ENCODE measurements at regions not wholly inside any gene's neighbourhood (a gene's known extent, or its start where the extent isn't known, plus 50 kb on each side); places are given as distances from the start of the nearest gene placed in this dataset.
A peak's percentile ranks its signal among the peaks of the same experiment; 100 is the strongest.

DNA sequence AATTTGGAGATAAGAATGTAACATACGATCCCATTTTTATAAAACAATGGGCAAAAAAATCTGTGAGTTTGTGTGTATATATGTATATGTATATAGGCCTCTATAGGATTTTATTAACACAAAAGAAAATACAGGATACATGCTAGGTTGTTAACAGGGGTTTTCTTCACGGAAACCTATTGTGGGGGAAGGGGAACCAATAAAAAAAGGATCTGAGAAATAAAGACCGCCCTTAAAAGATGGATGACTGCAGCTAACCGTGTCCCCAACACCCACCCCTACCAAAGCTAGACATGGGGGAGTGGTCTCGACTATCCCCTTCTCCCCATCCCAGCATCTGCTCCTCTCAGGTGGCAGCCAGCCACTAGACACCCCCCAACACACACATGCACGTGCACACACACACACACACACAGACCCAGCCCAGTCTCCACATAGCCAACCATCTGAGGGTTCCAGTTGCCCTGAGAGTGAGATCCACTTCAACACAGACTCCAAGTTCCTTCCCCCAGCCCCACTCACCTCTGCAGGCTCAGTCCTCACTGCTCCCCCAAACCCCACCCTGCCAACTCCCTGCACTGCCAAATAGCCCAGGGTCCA, 132.9 kb downstream of the TPRA1 start:
- ATAC-seq, result no peak

DNA sequence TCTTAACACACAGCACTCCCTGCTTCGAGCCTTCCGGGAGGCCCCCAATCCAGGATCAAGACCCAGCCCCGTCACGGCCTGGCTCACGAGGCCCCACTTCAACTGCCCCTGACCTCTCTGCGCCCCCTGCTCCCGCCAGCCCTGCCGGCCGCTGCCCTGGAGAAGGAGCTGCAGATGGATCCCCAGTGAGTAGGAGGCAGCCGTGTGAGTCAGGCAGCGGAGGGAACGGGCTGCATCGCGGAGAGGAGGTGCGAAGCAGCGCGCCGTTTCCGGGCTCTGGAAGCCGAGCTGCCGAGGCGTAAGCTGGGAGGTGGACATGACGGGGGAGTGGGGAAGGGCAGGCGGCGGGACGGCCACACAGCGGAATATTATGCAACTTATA, 133.4 kb downstream of the TPRA1 start:
- peak; percentile 43 for ATAC-seq

GRCh38 chr3:127456471-127457093, 134.0 kb downstream of the TPRA1 start:
- peak; percentile 65 for ATAC-seq

GRCh38 chr3:127455541-127456450, 134.7 kb downstream of the TPRA1 start:
- peak; percentile 85 for ATAC-seq

GRCh38 chr3:127454968-127455367, 135.6 kb downstream of the TPRA1 start:
- ATAC-seq, result no peak

- no peak for ATAC-seq
Measured at GRCh38 chr3:127454051-127454450, 136.5 kb downstream of the TPRA1 start.

DNA sequence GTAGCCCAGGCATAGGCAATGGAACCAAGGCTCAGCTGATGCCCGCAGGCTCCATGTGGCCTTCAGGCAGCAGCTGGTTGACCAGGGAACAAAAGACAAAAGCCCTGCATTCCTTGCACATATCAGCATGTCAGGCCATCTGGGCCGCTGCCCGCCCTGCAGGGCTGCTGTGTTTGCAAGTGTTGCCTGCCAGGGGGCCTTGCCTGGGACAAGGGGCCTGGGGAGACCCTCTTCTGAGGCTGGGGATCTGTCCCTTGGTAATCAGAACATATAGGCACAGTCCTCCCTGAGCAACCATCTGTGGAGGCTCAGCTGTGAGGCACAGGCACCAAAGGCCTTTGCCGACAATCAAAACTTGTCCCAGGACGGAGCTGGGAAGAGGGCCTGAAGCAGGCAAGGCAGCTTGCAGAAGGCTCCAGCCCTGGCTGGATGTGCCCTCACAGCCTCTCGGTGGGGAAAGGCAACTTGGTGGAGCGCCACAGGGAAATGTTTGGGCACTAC, 138.2 kb downstream of the TPRA1 start:
- ATAC-seq, result no peak

GRCh38 chr3:127451321-127451720, 139.2 kb downstream of the TPRA1 start:
- no peak for ATAC-seq

DNA sequence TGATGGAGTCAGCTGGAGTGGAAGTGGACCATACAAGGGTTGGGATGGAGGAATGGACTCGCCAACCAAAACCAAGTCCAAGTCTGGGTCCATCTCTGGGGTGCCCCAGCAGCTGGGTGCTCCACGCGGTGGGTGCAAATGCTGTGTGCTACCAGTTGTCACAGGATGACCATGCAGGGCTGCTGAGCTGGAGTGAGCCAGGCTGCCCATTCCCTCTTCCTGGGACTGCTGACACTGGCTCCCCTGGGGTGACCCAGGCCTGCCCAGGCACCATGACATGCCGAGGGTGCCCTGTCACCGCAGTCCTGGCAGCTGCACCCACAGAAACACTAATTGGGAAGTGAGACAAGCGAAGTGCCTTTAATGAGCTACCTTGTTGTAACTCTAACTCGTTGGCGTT, 140.2 kb downstream of the TPRA1 start:
- ATAC-seq, result no peak

DNA sequence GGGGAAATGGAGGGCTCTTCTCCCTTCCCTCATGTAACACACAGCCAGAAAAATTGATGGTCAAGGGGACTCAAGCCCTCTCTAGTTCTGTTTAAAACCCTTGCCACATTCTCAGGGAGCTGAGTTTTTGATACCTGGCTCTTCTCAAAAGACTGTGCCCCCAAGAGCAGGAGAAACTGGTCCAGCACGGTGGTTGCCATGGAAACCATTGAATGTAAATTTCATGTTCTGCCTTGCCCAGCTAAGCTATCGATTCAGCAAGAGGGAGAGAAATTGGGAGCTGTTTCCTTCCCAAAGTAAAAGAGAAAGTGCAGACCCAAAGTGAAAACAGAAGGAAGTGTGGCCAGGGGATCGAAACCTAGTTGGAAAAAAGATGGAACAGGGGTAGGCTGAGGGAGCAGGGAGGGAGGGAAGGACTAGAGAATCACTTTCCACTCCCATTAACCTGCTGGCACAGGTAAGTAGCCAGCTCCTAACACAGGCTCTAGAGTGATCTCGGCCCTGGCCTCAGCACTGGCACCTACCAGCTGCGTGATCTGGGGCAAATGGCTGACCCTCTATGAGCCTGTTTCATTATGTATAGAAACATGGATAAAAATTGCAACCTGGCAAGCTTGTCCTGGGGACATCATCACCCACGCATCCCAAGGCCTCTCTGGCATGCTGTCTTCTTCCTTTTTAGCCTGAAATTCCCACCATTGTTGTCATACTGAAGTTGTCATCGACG, 140.9 kb downstream of the TPRA1 start:
- ATAC-seq, result no peak

DNA sequence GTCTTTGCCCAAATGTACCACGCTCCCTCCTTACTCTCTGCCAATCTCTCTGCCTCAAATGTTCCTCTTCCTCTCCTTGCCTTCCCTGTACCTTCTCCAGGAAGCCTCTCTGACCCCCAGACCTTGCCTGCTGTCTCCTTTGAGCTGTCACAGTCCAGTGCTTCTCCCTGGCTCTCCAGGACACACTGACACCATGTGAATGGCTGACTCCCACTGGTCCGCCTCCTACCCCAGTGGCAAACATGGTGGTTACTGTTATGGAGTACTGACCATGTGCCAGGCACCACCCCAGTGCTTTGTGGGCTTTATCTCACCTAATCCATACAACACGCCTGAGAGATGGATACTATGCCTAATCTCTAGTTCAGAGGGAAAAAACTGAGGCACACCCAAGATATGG, 141.9 kb downstream of the TPRA1 start:
- ATAC-seq, result no peak

DNA sequence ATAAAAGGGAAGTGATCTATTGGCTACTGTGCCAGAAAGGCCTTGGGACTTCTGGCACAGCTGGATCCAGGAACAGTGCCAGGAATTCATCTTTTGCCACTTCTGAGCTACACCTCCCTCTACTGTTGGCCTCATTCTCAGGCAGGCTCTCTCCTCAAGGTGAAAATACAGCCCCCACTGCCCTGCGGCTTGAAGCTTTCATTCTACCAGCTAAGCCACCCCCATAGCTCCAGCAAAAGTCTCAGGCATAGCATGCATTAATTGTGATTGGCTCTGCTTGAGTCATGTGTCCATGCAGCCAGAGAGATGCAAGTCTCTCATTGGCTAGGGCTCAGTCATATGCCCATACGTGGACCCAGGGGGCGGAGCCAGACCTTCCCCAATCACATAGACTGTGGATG, 142.4 kb downstream of the TPRA1 start:
- ATAC-seq, result no peak

- ATAC-seq, result no peak
Measured at GRCh38 chr3:127446756-127447155, 143.8 kb downstream of the TPRA1 start.

DNA sequence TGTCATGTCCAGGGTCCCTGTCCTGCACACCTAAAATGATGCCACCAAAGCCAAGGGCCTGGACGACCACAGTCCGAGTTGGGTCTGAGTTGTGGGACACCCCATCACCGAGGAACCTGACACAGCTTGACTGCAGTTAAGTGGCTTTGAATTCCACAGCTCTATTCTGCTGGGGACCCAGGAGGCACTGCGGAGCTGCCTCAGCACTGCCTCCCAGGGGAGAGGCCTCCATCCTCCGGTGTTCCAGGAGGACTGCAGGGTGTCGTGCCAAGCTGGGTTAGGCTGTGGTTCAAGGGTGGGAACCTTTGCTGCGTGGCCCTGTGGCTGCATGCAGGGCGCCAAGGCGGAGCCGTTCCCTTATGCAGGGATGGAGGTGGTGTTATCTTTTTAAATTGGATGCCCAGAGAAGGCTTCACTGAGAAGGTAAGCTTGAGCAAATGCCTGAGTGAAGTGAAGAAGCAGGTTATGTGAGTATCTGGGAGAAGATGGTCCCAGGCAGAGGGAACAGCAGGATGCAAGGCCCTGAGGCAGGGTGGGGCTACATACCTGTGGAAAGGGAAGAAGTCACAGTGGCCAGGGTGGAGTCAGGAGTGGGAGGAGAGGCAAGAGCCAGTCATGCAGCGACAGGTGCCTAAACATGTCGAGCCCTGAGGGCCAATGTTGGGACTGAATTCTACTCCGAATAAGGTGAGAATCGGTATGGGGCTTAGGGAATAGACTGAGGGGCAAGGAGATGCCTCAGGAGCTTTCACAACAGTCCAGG, 144.8 kb downstream of the TPRA1 start:
- ATAC-seq, result peak; percentile 68

DNA sequence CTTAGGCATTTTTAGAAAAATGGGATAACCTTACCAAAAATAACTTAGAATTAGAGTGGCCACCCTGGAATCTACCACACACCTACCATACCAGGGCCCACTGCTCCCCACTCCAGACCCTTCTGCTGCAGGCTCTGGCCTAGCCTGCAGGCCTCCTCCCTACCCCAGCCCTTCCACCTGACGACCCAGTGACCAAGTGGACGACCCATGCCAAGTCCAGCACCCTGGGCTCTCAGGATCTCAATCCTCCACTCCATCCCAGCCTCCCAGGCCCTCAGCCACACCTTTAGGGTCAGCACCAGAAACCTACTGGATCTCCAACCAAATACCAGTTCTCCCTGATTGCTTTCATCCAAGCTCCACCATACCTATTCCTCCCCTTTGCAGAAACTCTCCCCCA, 145.8 kb downstream of the TPRA1 start:
- no peak for ATAC-seq

GRCh38 chr3:127443581-127444375, 146.8 kb downstream of the TPRA1 start:
- no peak for ATAC-seq

GRCh38 chr3:127442506-127442905, 148.0 kb downstream of the TPRA1 start:
- no peak for ATAC-seq

DNA sequence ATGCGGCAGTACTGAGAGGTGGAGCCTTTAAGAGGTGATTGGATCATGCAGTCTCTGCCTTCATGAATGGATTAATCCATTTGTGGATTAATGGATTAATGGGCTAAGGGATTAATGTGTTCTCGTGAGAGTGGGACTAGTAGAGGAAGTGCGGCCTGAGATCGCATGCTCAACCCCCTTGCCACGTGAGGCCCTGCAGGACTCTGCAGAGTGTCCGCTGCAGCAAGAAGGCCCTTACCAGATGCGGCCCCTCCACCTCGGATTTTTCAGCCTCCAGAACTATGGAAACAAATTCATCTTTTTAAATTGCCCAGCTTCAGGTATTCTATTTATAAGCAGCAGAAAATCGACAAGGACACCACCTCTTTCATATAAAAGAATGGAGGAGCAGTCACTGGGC, 148.8 kb downstream of the TPRA1 start:
- ATAC-seq, result no peak

DNA sequence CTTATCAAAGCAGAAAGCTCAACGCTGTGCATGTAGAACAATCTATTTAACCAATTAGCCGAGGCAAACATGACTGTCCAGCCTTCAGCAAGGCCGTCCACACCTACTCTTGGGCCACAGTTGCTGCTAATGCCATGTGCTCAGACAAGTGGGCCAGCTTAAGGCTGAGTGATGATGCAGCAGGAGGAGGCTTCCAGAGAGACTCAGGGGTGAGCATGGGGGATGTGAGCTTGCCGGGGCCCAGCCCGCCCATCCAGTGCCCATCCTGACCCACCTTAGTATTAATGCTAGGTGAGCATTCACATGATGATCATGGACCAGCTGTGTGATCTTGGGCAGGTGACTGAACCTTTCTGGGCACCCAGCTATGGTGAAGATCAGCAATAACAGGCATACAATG, 150.1 kb downstream of the TPRA1 start:
- ATAC-seq, result no peak

DNA sequence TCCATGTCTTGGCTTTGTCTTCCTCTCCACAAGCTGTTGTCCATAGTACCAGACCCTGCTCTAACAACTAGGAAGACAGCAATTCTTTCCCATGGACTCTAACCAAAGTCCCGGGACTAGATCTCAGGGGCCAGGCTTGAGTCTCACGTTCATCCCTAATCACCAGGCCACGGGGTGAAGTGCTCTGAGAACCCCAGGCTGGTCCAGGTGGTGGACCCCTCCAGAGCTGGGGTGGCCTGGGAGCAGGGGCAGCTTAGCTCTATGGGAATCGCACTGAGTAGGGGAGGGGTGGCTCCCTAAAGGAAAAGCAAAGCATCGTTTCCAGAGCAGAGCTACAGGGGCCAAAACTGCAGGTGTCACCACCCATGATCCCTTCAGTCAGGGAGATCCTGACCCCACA, 150.9 kb downstream of the TPRA1 start:
- no peak for ATAC-seq

DNA sequence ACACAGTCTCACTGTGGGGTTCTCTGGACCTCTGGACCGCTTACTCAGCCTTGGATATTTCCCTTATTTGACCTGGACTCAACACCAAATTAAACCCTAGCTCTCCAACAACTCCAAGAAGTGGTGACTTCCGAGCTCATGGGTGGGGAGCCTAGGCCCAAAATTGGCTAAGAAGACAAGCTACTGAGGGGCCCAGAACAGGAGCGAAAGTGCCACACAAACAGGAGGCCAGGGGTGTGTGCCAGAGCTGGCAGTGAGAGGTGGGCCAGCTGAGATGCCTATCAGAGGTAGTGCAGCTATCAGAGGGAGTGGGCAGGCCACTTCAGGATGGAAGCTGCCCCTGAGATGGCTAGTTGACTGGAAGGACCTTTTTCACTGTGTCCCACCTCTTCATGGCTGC, 151.1 kb upstream of the PRR20G start:
- ATAC-seq, result no peak

Data from esophagus mucosa (tissue), 1 donor.